Neural cell (in vitro differentiated cells): ENCODE measurements at regions not wholly inside any gene's neighbourhood (a gene's known extent, or its start where the extent isn't known, plus 50 kb on each side); places are given as distances from the start of the nearest gene placed in this dataset.

ENCODE experiments used
- H2AFZ ChIP-seq: fragments of 200-600, 300-800 bp; sonication (generic), shearing (Covaris generic); 2 replicates; pipeline ENCODE4 v1.6.0; 2014; ENCODE audit warnings: low read depth, mild to moderate bottlenecking, antibody characterized with exemption, low read length, moderate library complexity
- H3F3A ChIP-seq: fragments of 200-600 bp; shearing (Covaris generic); 2 replicates; pipeline ENCODE4 v1.6.1; 2016; ENCODE audit warnings: mild to moderate bottlenecking, moderate library complexity, mixed read lengths, antibody characterized with exemption, low read length; ENCODE audit not compliant: insufficient read depth, poor library complexity, severe bottlenecking
- H3K27ac ChIP-seq: fragments of 200-600, 300-800 bp; sonication (generic), shearing (Covaris generic); 2 replicates; pipeline ENCODE4 v1.5.1; 2014; ENCODE audit warnings: mild to moderate bottlenecking, low read length, moderate library complexity
- H3K27me3 ChIP-seq: fragments of 300-800, 200-600 bp; sonication (generic), shearing (Covaris generic); 2 replicates; pipeline ENCODE4 v1.6.0; 2014; ENCODE audit warnings: mild to moderate bottlenecking, low read depth, low read length, moderate library complexity; ENCODE audit not compliant: insufficient read depth
- H3K36me3 ChIP-seq: fragments of 300-800, 200-600 bp; sonication (generic), shearing (Covaris generic); 2 replicates; pipeline ENCODE4 v1.5.1; 2014; ENCODE audit warnings: mild to moderate bottlenecking, antibody characterized with exemption, low read length, moderate library complexity; ENCODE audit not compliant: insufficient read depth
- H3K4me2 ChIP-seq: fragments of 300-800, 200-600 bp; sonication (generic), shearing (Covaris generic); 2 replicates; pipeline ENCODE4 v1.6.0; 2014; ENCODE audit warnings: mild to moderate bottlenecking, low read length
- H3K4me3 ChIP-seq: fragments of 300-800, 200-600 bp; sonication (generic), shearing (Covaris generic); 2 replicates; pipeline ENCODE4 v1.5.1; 2014; ENCODE audit warnings: mild to moderate bottlenecking, low read length, moderate library complexity
- H3K79me2 ChIP-seq: fragments of 200-600 bp; shearing (Covaris generic); replicated peaks from 2 replicates; pipeline ENCODE4 v1.6.0; 2014; ENCODE audit warnings: mild to moderate bottlenecking, low read length, moderate library complexity; ENCODE audit not compliant: insufficient read depth
- H3K9ac ChIP-seq: fragments of 300-800, 200-600 bp; sonication (generic), shearing (Covaris generic); 2 replicates; pipeline ENCODE4 v1.6.1; 2016; ENCODE audit warnings: mild to moderate bottlenecking, low read length, mixed read lengths
- H3K9me2 ChIP-seq: fragments of 200-600 bp; shearing (Covaris generic); 2 replicates; pipeline ENCODE4 v1.6.1; 2016; ENCODE audit warnings: mild to moderate bottlenecking, low read length, mixed read lengths; ENCODE audit not compliant: insufficient read depth
- H3K9me3 ChIP-seq: fragments of 200-600, 300-800 bp; sonication (generic), shearing (Covaris generic); 2 replicates; pipeline ENCODE4 v1.6.1; 2016; ENCODE audit warnings: mild to moderate bottlenecking, mixed run types, low read length, moderate library complexity, mixed read lengths
- H4K20me1 ChIP-seq: fragments of 200-600 bp; shearing (Covaris generic); 2 replicates; pipeline ENCODE4 v1.6.1; 2016; ENCODE audit warnings: mild to moderate bottlenecking, mixed run types; ENCODE audit not compliant: insufficient read depth
- EP300 ChIP-seq: fragments of 450-650 bp; conservative IDR thresholded peaks from 2 replicates; pipeline ENCODE4 v1.6.1; 2014; ENCODE audit warnings: antibody characterized with exemption, mild to moderate bottlenecking, moderate library complexity; ENCODE audit not compliant: poor library complexity, severe bottlenecking
- EZH2 ChIP-seq: fragments of 200-600, 300-800 bp; shearing (Covaris generic), sonication (generic); IDR thresholded peaks from 2 replicates; pipeline ENCODE4 v1.6.1; 2014; ENCODE audit warnings: antibody characterized with exemption, low read length, borderline replicate concordance, mild to moderate bottlenecking; ENCODE audit not compliant: insufficient read depth, poor library complexity, severe bottlenecking
- MXI1 ChIP-seq: fragments of 450-650 bp; conservative IDR thresholded peaks from 2 replicates; pipeline ENCODE4 v1.6.1; 2014; ENCODE audit warnings: antibody characterized with exemption, mild to moderate bottlenecking; ENCODE audit not compliant: poor library complexity, severe bottlenecking
- POLR2AphosphoS5 ChIP-seq: IDR thresholded peaks from 2 replicates; pipeline ENCODE4 v1.6.1; 2012
- RAD21 ChIP-seq: fragments of 450-650 bp; conservative IDR thresholded peaks from 2 replicates; pipeline ENCODE4 v1.6.1; 2014; ENCODE audit warnings: antibody characterized with exemption, mild to moderate bottlenecking, moderate library complexity
- REST ChIP-seq: IDR thresholded peaks from 2 replicates; pipeline ENCODE4 v1.6.1; 2012; ENCODE audit warnings: borderline replicate concordance
- SMC3 ChIP-seq: fragments of 450-650 bp; conservative IDR thresholded peaks from 2 replicates; pipeline ENCODE4 v1.6.1; 2014; ENCODE audit warnings: antibody characterized with exemption, mild to moderate bottlenecking, moderate library complexity; ENCODE audit not compliant: poor library complexity
- TAF1 ChIP-seq: IDR thresholded peaks from 2 replicates; pipeline ENCODE4 v1.6.1; 2012; ENCODE audit warnings: low read depth
- TF ChIP-seq, protein P1 (sequence below): fragments of 450-650 bp; IDR thresholded peaks from 2 replicates; pipeline ENCODE4 v1.5.1; 2014; ENCODE audit warnings: antibody characterized with exemption, mild to moderate bottlenecking, moderate library complexity; ENCODE audit not compliant: poor library complexity, severe bottlenecking

DNA sequence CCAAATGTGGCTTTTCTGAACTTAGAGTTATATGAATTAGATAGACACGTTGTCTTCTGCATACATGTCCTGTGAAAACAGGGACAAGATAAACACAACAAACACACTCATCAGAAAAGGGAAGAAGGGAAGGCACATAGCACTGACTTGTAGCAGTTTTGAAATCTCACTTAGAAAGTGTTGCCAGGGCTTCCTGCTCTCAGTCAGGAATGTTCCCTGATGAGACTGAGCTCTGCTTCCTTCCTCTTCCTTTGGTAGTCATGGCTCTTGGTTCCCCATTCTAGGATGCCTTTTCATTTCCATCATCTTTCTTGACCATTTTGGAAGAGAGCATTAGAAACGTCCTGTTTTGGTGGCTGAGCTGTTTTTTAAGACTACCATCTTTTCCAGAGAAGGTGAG lies 233.8 kb upstream of the LYZL1 start:
- H3K36me3 ChIP-seq: no peaks in the 10 kb centered on the region
- no peaks in the 10 kb centered on the region for H3K9me2 ChIP-seq
- H3K4me2 ChIP-seq: no peak overlapping the region
- H3K27ac ChIP-seq: no peak overlapping the region
- TF ChIP-seq TAF1 (no peak), EZH2 (no peak), MXI1 (no peak), SMC3 (no peak), EP300 (no peak), POLR2AphosphoS5 (no peak), RAD21 (no peak), REST (no peak)
- TF ChIP-seq, protein P1, sequence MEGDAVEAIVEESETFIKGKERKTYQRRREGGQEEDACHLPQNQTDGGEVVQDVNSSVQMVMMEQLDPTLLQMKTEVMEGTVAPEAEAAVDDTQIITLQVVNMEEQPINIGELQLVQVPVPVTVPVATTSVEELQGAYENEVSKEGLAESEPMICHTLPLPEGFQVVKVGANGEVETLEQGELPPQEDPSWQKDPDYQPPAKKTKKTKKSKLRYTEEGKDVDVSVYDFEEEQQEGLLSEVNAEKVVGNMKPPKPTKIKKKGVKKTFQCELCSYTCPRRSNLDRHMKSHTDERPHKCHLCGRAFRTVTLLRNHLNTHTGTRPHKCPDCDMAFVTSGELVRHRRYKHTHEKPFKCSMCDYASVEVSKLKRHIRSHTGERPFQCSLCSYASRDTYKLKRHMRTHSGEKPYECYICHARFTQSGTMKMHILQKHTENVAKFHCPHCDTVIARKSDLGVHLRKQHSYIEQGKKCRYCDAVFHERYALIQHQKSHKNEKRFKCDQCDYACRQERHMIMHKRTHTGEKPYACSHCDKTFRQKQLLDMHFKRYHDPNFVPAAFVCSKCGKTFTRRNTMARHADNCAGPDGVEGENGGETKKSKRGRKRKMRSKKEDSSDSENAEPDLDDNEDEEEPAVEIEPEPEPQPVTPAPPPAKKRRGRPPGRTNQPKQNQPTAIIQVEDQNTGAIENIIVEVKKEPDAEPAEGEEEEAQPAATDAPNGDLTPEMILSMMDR: no peak
- no peak overlapping the region for H3K9ac ChIP-seq
- H3K27me3 ChIP-seq: no peaks in the 10 kb centered on the region
- H3F3A ChIP-seq: no peaks in the 10 kb centered on the region
- no peak overlapping the region for H2AFZ ChIP-seq
- H3K4me3 ChIP-seq: no peak overlapping the region
- no peaks in the 10 kb centered on the region for H4K20me1 ChIP-seq
- no peaks in the 10 kb centered on the region for H3K79me2 ChIP-seq
- no peaks in the 10 kb centered on the region for H3K9me3 ChIP-seq

DNA sequence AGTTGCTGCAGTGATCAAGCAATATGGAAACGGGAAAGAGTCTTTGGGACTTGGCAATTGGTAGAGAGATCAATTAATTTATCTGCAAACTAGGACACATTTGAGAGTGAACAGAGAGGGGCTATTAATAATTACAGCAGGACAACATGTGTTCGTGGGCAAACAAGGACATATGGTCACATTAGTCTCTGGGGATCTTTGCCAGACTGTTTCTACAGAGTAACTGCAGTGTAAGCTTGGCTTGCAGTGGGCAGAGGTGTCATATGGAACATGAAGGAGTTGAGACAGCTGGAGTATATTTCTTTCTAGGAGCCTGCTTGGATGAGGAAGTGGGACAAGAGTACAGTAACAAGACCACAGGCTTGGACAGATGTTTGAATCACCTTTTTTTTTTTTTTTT lies 232.1 kb upstream of the LYZL1 start:
- no peaks in the 10 kb centered on the region for H3K9me2 ChIP-seq
- no peaks in the 10 kb centered on the region for H3K36me3 ChIP-seq
- no peak overlapping the region for H3K4me2 ChIP-seq
- H3K79me2 ChIP-seq: no peaks in the 10 kb centered on the region
- H3K27me3 ChIP-seq: no peaks in the 10 kb centered on the region
- TF ChIP-seq REST (no peak), EP300 (no peak), RAD21 (no peak), SMC3 (no peak), MXI1 (no peak), EZH2 (no peak), POLR2AphosphoS5 (no peak), TAF1 (no peak)
- TF ChIP-seq, protein P1: no peak
- no peak overlapping the region for H2AFZ ChIP-seq
- no peak overlapping the region for H3K27ac ChIP-seq
- H3F3A ChIP-seq: no peaks in the 10 kb centered on the region
- no peaks in the 10 kb centered on the region for H3K9me3 ChIP-seq
- H4K20me1 ChIP-seq: no peaks in the 10 kb centered on the region
- no peak overlapping the region for H3K9ac ChIP-seq
- H3K4me3 ChIP-seq: no peak overlapping the region
